Testis (tissue), 2 donors: ENCODE measurements at regions not wholly inside any gene's neighbourhood (a gene's known extent, or its start where the extent isn't known, plus 50 kb on each side); places are given as distances from the start of the nearest gene placed in this dataset.

ENCODE experiments used
- DNase-seq: peaks from one replicate; pipeline ENCODE4 v3.0.0-alpha.2; 2019
- H3K27ac ChIP-seq, 2 donors: fragments of 200-600 bp; sonication (generic); one replicate each; pipeline ENCODE4 v1.5.1; 2019
- H3K27me3 ChIP-seq: fragments of 200-600 bp; sonication (generic); one replicate; pipeline ENCODE4 v1.5.1; 2019
- H3K36me3 ChIP-seq: fragments of 200-600 bp; sonication (generic); one replicate; pipeline ENCODE4 v1.5.1; 2017; ENCODE audit warnings: low read depth; ENCODE audit errors: missing control alignments
- H3K4me1 ChIP-seq: fragments of 200-600 bp; sonication (generic); one replicate; pipeline ENCODE4 v1.5.1; 2019
- H3K4me3 ChIP-seq, 2 donors: fragments of 200-600 bp; sonication (generic); one replicate each; pipeline ENCODE4 v1.5.1; 2017 to 2019
- H3K9me3 ChIP-seq: fragments of 200-600 bp; sonication (generic); one replicate; pipeline ENCODE4 v1.5.1; 2017
- CTCF ChIP-seq, 3 experiments: fragments of 450-650 bp in 2 of 3; fragments of 200-600 bp in 1 of 3; sonication (generic) in 1 of 3; IDR thresholded peaks; one replicate each; pipeline ENCODE4 v1.5.1; 2016 to 2019; ENCODE audit warnings: antibody characterized with exemption in 3 of 3, mild to moderate bottlenecking in 2 of 3, moderate library complexity in 1 of 3
- POLR2A ChIP-seq: fragments of 450-650 bp; IDR thresholded peaks from one replicate; pipeline ENCODE4 v1.6.1; 2017; ENCODE audit warnings: antibody characterized with exemption, mild to moderate bottlenecking, moderate library complexity
- WGBS, 2 donors: methylation state at CpG; one replicate each; pipeline ENCODE4 v1.1.5; 2018; 5-methylcytosine and 5-hydroxymethylcytosine counted together
- intact Hi-C: fragments of 100-400 bp; cut with DNase I; formaldehyde crosslinking; loops from one replicate; pipeline ENCODE4 v1.15.1; 2023; ENCODE audit warnings: low total_unique reads

GRCh38 chr5:11992518-11992917 is 88.3 kb upstream of the CTNND2 start:
- intact Hi-C loops, result no loop called here
- no peak for TF ChIP-seq POLR2A
- Histone ChIP-seq H3K9me3 (no peaks in the 10 kb centered on the region), H3K27ac (no peak overlapping the region), H3K4me3 (no peak overlapping the region), H3K4me1 (no peaks in the 10 kb centered on the region), H3K27me3 (no peaks in the 10 kb centered on the region), H3K36me3 (no peaks in the 10 kb centered on the region)
- no peak for DNase-seq
- 81 to 87% methylated on average over 2 of the region's 2 CpGs for WGBS, 2 donors

GRCh38 chr5:11985993-11986392 is 81.7 kb upstream of the CTNND2 start:
- no peaks in the 10 kb centered on the region for H3K4me1 ChIP-seq
- WGBS, 2 donors, result 86 to 92% methylated on average over 2 of the region's 2 CpGs
- intact Hi-C loops, result no loop called here

GRCh38 chr5:11984196-11984595 is 80.0 kb upstream of the CTNND2 start:
- no peaks in the 10 kb centered on the region for H3K4me1 ChIP-seq
- H3K9me3 ChIP-seq, result no peaks in the 10 kb centered on the region
- TF ChIP-seq CTCF (IDR thresholded peaks at IDR 0.05) (no peak), POLR2A (no peak)
- H3K27ac ChIP-seq, result no peak overlapping the region
- DNase-seq, result no peak
- WGBS, 2 donors, result 71 to 77% methylated on average over 1 of the region's 1 CpG
- intact Hi-C loops, result no loop called here
- H3K4me3 ChIP-seq, result no peak overlapping the region
- no peaks in the 10 kb centered on the region for H3K36me3 ChIP-seq
- no peaks in the 10 kb centered on the region for H3K27me3 ChIP-seq

More at GRCh38 chr5:11985993-11986392, 81.7 kb upstream of the CTNND2 start:
- H3K4me3 ChIP-seq, result no peak overlapping the region
- no peaks in the 10 kb centered on the region for H3K36me3 ChIP-seq
- no peaks in the 10 kb centered on the region for H3K27me3 ChIP-seq
- H3K9me3 ChIP-seq, result no peaks in the 10 kb centered on the region
- no peak overlapping the region for H3K27ac ChIP-seq
- TF ChIP-seq POLR2A (no peak), CTCF (IDR thresholded peaks at IDR 0.05) (no peak)
- DNase-seq, result no peak

GRCh38 chr5:11981986-11982385 is 77.7 kb upstream of the CTNND2 start:
- 89 to 93% methylated on average over 3 of the region's 3 CpGs for WGBS, 2 donors
- H3K4me1 ChIP-seq, result no peaks in the 10 kb centered on the region
- intact Hi-C loops, result no loop called here
- no peaks in the 10 kb centered on the region for H3K27me3 ChIP-seq
- H3K4me3 ChIP-seq, result no peak overlapping the region
- H3K9me3 ChIP-seq, result no peaks in the 10 kb centered on the region
- DNase-seq, result no peak
- TF ChIP-seq POLR2A, result no peak
- no peak for TF ChIP-seq CTCF (IDR thresholded peaks at IDR 0.05)
- no peaks in the 10 kb centered on the region for H3K36me3 ChIP-seq
- H3K27ac ChIP-seq, result no peak overlapping the region

GRCh38 chr5:11977904-11978303 is 73.7 kb upstream of the CTNND2 start:
- Histone ChIP-seq H3K4me3 (no peak overlapping the region), H3K27ac (no peak overlapping the region), H3K27me3 (no peaks in the 10 kb centered on the region), H3K4me1 (no peaks in the 10 kb centered on the region), H3K36me3 (no peaks in the 10 kb centered on the region), H3K9me3 (no peaks in the 10 kb centered on the region)
- intact Hi-C loops, result no loop called here
- TF ChIP-seq POLR2A (no peak), CTCF (IDR thresholded peaks at IDR 0.05) (no peak)
- no peak for DNase-seq
- 88 to 91% methylated on average over 2 of the region's 2 CpGs for WGBS, 2 donors
